ENCODE measurements at regions not wholly inside any gene's neighbourhood (a gene's known extent, or its start where the extent isn't known, plus 50 kb on each side); places are given as distances from the start of the nearest gene placed in this dataset.

DNA sequence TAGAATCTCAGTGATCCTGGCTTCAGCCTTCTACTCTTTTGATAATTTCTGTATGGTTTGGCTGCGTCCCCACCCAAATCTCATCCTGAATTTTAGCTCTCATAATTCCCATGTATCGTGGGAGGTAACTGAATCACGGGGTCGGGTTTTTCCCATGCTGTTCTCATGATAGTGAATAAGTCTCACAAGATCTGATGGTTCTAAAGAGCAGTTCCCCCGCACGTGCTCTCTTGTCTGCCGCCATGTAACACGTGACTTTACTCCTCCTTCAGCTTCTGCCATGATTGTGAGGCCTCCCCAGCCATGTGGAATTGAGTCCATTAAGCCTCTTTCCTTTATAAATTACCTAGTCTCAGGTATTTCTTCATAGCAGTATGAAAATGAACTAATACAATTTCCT, 507.2 kb downstream of the CDH26 start:
- TF ChIP-seq, protein P1, sequence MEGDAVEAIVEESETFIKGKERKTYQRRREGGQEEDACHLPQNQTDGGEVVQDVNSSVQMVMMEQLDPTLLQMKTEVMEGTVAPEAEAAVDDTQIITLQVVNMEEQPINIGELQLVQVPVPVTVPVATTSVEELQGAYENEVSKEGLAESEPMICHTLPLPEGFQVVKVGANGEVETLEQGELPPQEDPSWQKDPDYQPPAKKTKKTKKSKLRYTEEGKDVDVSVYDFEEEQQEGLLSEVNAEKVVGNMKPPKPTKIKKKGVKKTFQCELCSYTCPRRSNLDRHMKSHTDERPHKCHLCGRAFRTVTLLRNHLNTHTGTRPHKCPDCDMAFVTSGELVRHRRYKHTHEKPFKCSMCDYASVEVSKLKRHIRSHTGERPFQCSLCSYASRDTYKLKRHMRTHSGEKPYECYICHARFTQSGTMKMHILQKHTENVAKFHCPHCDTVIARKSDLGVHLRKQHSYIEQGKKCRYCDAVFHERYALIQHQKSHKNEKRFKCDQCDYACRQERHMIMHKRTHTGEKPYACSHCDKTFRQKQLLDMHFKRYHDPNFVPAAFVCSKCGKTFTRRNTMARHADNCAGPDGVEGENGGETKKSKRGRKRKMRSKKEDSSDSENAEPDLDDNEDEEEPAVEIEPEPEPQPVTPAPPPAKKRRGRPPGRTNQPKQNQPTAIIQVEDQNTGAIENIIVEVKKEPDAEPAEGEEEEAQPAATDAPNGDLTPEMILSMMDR (IDR thresholded peaks at IDR 0.05) = no peak
- no peak for TF ChIP-seq POLR2A (IDR thresholded peaks at IDR 0.05)

Measured in uterus (tissue), 2 donors.